Naive thymus-derived CD4-positive, alpha-beta T cell (primary cell): ENCODE measurements at regions not wholly inside any gene's neighbourhood (a gene's known extent, or its start where the extent isn't known, plus 50 kb on each side); places are given as distances from the start of the nearest gene placed in this dataset.

Source experiments
- ATAC-seq: fragments of 150-1000 bp; cut with Tn5 transposase; 2 replicates; pipeline ENCODE4 v1.10.0; 2021; ENCODE audit warnings: mild to moderate bottlenecking, moderate library complexity
- CTCF ChIA-PET: fragments of 350-600 bp; sonication (Branson Sonifier 250); formaldehyde crosslinking; loops from one replicate; lab custom pipeline; 2021; ENCODE audit warnings: antibody characterized with exemption; lab: Charles Lee
- POLR2A ChIA-PET: fragments of 350-600 bp; sonication (Branson Sonifier 250); formaldehyde crosslinking; loops from one replicate; lab custom pipeline; 2021; ENCODE audit warnings: antibody characterized with exemption, inconsistent platforms; lab: Charles Lee
- DNase-seq, 9 donors: peaks; one replicate each; pipeline versions ENCODE4 v3.0.0 to v3.0.0-alpha.2; 2020 to 2022; ENCODE audit warnings: mixed read lengths in 1 of 9
- H3K27ac ChIP-seq: one replicate; pipeline ENCODE4 v1.7.0; 2013; ENCODE audit warnings: mild to moderate bottlenecking, low read depth, low read length, moderate library complexity
- H3K27me3 ChIP-seq, 2 donors: one replicate each; pipeline ENCODE4 v1.7.0; 2013; ENCODE audit warnings: low read length in 2 of 2, mild to moderate bottlenecking in 2 of 2, moderate library complexity in 2 of 2; ENCODE audit not compliant: control insufficient read depth in 2 of 2, insufficient read depth in 2 of 2
- H3K36me3 ChIP-seq, 3 experiments: 1 replicate in 2 of 3; 2 replicates in 1 of 3; pipeline ENCODE4 v1.7.0; 2013; ENCODE audit warnings: low read length in 3 of 3, mild to moderate bottlenecking in 3 of 3, moderate library complexity in 1 of 3; ENCODE audit not compliant: insufficient read depth in 3 of 3, control insufficient read depth in 2 of 3
- H3K4me1 ChIP-seq, 2 donors: one replicate each; pipeline ENCODE4 v1.7.0; 2013; ENCODE audit warnings: low read length in 2 of 2, mild to moderate bottlenecking in 2 of 2, moderate library complexity in 1 of 2; ENCODE audit not compliant: control insufficient read depth in 2 of 2, insufficient read depth in 2 of 2
- H3K4me3 ChIP-seq: 2 replicates; pipeline ENCODE4 v1.7.0; 2013; ENCODE audit warnings: mild to moderate bottlenecking, low read length
- H3K9me3 ChIP-seq, 3 experiments: 1 replicate in 2 of 3; 2 replicates in 1 of 3; pipeline ENCODE4 v1.7.0; 2013; ENCODE audit warnings: low read length in 3 of 3; ENCODE audit not compliant: control insufficient read depth in 2 of 3
- H3K27ac Mint-ChIP-seq, 9 donors: one replicate each; pipeline ENCODE4 v1.8.0; 2020 to 2022; ENCODE audit warnings: mixed read lengths in 9 of 9, mild to moderate bottlenecking in 8 of 9, moderate library complexity in 5 of 9, inconsistent platforms in 2 of 9
- H3K27me3 Mint-ChIP-seq, 5 donors: one replicate each; pipeline ENCODE4 v1.8.0; 2021 to 2022; ENCODE audit warnings: mixed read lengths in 5 of 5, mild to moderate bottlenecking in 1 of 5
- H3K36me3 Mint-ChIP-seq, 5 donors: one replicate each; pipeline ENCODE4 v1.8.0; 2020 to 2022; ENCODE audit warnings: mixed read lengths in 5 of 5, mild to moderate bottlenecking in 3 of 5, inconsistent platforms in 1 of 5
- H3K4me1 Mint-ChIP-seq, 7 donors: one replicate each; pipeline ENCODE4 v1.8.0; 2020 to 2022; ENCODE audit warnings: mixed read lengths in 7 of 7, mild to moderate bottlenecking in 3 of 7, inconsistent platforms in 1 of 7
- H3K4me3 Mint-ChIP-seq, 10 donors: one replicate each; pipeline ENCODE4 v1.8.0; 2020 to 2022; ENCODE audit warnings: mild to moderate bottlenecking in 10 of 10, mixed read lengths in 10 of 10, moderate library complexity in 6 of 10, inconsistent platforms in 2 of 10
- H3K9me3 Mint-ChIP-seq, 11 donors: one replicate each; pipeline ENCODE4 v1.8.0; 2020 to 2022; ENCODE audit warnings: mixed read lengths in 11 of 11, mild to moderate bottlenecking in 4 of 11, inconsistent platforms in 1 of 11, moderate library complexity in 1 of 11
- intact Hi-C, 2 donors: fragments of 100-400 bp; cut with micrococcal nuclease; formaldehyde crosslinking; loops; one replicate each; pipeline ENCODE4 v1.15.1; 2023

- peaks cover 0 to 14% (median 0%) of the 10 kb centered on the region in 5 donors for H3K27me3 Mint-ChIP-seq
- Histone ChIP-seq H3K36me3 (no peaks in the 10 kb centered on the region), H3K9me3 (no peaks in the 10 kb centered on the region), H3K4me3 (no peak overlapping the region), H3K27me3 (peaks cover 0 to 2% of the 10 kb centered on the region in 2 donors), H3K4me1 (no peaks in the 10 kb centered on the region), H3K27ac (no peak overlapping the region)
- peaks cover 0 to 5% (median 0%) of the 10 kb centered on the region in 11 donors for H3K9me3 Mint-ChIP-seq
- intact Hi-C loops: no loop called here
- H3K4me3 Mint-ChIP-seq: no peak overlapping the region
- H3K4me1 Mint-ChIP-seq: no peaks in the 10 kb centered on the region
- ATAC-seq (no peak), DNase-seq (no peak)
- ChIA-PET POLR2A (no interaction called here), CTCF (no interaction called here)
- no peaks in the 10 kb centered on the region for H3K36me3 Mint-ChIP-seq
- no peak overlapping the region for H3K27ac Mint-ChIP-seq
These were observed 131.4 kb downstream of the FAM114A2 start for GRCh38 chr5:153907170-153907775.

GRCh38 chr5:153905219-153905618 is 133.5 kb downstream of the FAM114A2 start:
- peaks cover 0 to 9% (median 0%) of the 10 kb centered on the region in 5 donors for H3K27me3 Mint-ChIP-seq
- Histone ChIP-seq H3K4me1 (no peaks in the 10 kb centered on the region), H3K4me3 (no peak overlapping the region), H3K27ac (no peak overlapping the region), H3K36me3 (no peaks in the 10 kb centered on the region), H3K27me3 (peaks cover 0 to 2% of the 10 kb centered on the region in 2 donors), H3K9me3 (no peaks in the 10 kb centered on the region)
- DNase-seq (no peak), ATAC-seq (no peak)
- H3K27ac Mint-ChIP-seq: no peak overlapping the region
- ChIA-PET POLR2A (no interaction called here), CTCF (no interaction called here)
- no peaks in the 10 kb centered on the region for H3K4me1 Mint-ChIP-seq
- intact Hi-C loops: no loop called here
- no peaks in the 10 kb centered on the region for H3K36me3 Mint-ChIP-seq
- H3K9me3 Mint-ChIP-seq: peaks cover 0 to 2% (median 0%) of the 10 kb centered on the region in 11 donors
- H3K4me3 Mint-ChIP-seq: no peak overlapping the region

- Histone ChIP-seq H3K4me1 (no peaks in the 10 kb centered on the region), H3K27ac (no peak overlapping the region), H3K9me3 (no peaks in the 10 kb centered on the region), H3K36me3 (no peaks in the 10 kb centered on the region), H3K4me3 (no peak overlapping the region), H3K27me3 (peaks cover 0 to 2% of the 10 kb centered on the region in 2 donors)
- H3K36me3 Mint-ChIP-seq: no peaks in the 10 kb centered on the region
- CTCF ChIA-PET: no interaction called here
- intact Hi-C loops: no loop called here
- no peak overlapping the region for H3K4me3 Mint-ChIP-seq
- no peaks in the 10 kb centered on the region for H3K4me1 Mint-ChIP-seq
- POLR2A ChIA-PET: no interaction called here
- ATAC-seq: no peak
- peaks cover 0 to 19% (median 2%) of the 10 kb centered on the region in 5 donors for H3K27me3 Mint-ChIP-seq
- no peak overlapping the region for H3K27ac Mint-ChIP-seq
- H3K9me3 Mint-ChIP-seq: peaks cover 0 to 2% (median 0%) of the 10 kb centered on the region in 11 donors
- no peak for DNase-seq
These were observed 135.4 kb downstream of the FAM114A2 start for GRCh38 chr5:153903321-153903720.

- no peak overlapping the region for H3K4me3 Mint-ChIP-seq
These were observed 136.7 kb downstream of the FAM114A2 start for GRCh38 chr5:153902016-153902415.

DNA sequence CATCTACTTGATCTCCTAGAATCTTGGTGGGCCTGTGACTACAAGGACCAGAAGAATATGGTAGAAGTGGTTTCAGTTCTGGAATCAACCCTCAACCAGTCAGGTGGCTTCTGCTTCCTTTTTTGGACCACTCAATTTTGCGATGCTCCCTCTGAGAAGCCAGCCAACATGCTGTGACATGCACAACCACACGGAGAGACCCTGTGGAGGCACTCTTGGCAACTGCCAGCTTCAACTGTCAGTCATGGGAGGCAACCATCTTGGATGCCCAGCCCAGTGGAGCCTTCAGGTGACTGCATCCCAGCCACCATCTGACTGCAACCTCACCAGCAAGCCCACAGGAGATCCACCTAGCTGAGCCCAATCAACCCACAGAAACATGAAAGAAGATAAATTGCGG is 137.3 kb downstream of the FAM114A2 start:
- ChIA-PET CTCF (no interaction called here), POLR2A (no interaction called here)
- Mint-ChIP-seq H3K27ac (no peak overlapping the region), H3K36me3 (no peaks in the 10 kb centered on the region), H3K9me3 (peaks cover 0 to 2% (median 0%) of the 10 kb centered on the region in 11 donors), H3K4me1 (no peaks in the 10 kb centered on the region), H3K27me3 (peaks cover 0 to 22% (median 8%) of the 10 kb centered on the region in 5 donors), H3K4me3 (no peak overlapping the region)
- Histone ChIP-seq H3K9me3 (no peaks in the 10 kb centered on the region), H3K27ac (no peak overlapping the region), H3K36me3 (no peaks in the 10 kb centered on the region), H3K4me1 (no peaks in the 10 kb centered on the region), H3K27me3 (no peaks in the 10 kb centered on the region), H3K4me3 (no peak overlapping the region)
- DNase-seq (no peak), ATAC-seq (no peak)
- intact Hi-C loops: no loop called here

More at GRCh38 chr5:153902016-153902415, 136.7 kb downstream of the FAM114A2 start:
- CTCF ChIA-PET: no interaction called here
- Histone ChIP-seq H3K9me3 (no peaks in the 10 kb centered on the region), H3K4me1 (no peaks in the 10 kb centered on the region), H3K4me3 (no peak overlapping the region), H3K27me3 (no peaks in the 10 kb centered on the region), H3K36me3 (no peaks in the 10 kb centered on the region), H3K27ac (no peak overlapping the region)
- DNase-seq (no peak), ATAC-seq (no peak)
- Mint-ChIP-seq H3K36me3 (no peaks in the 10 kb centered on the region), H3K27me3 (peaks cover 0 to 24% (median 8%) of the 10 kb centered on the region in 5 donors), H3K9me3 (peaks cover 0 to 2% (median 0%) of the 10 kb centered on the region in 11 donors), H3K4me1 (no peaks in the 10 kb centered on the region), H3K27ac (no peak overlapping the region)
- POLR2A ChIA-PET: no interaction called here
- intact Hi-C loops: no loop called here

- Mint-ChIP-seq H3K9me3 (peaks cover 0 to 2% (median 0%) of the 10 kb centered on the region in 11 donors), H3K36me3 (no peaks in the 10 kb centered on the region), H3K4me3 (no peak overlapping the region), H3K4me1 (no peaks in the 10 kb centered on the region), H3K27ac (no peak overlapping the region), H3K27me3 (peaks cover 0 to 19% (median 8%) of the 10 kb centered on the region in 5 donors)
- Histone ChIP-seq H3K27ac (no peak overlapping the region), H3K36me3 (no peaks in the 10 kb centered on the region), H3K27me3 (no peaks in the 10 kb centered on the region), H3K9me3 (no peaks in the 10 kb centered on the region), H3K4me1 (no peaks in the 10 kb centered on the region), H3K4me3 (no peak overlapping the region)
- CTCF ChIA-PET: no interaction called here
- DNase-seq: no peak
- no peak for ATAC-seq
- intact Hi-C loops: no loop called here
- POLR2A ChIA-PET: no interaction called here
These were observed 137.9 kb downstream of the FAM114A2 start for GRCh38 chr5:153900703-153901395.

DNA sequence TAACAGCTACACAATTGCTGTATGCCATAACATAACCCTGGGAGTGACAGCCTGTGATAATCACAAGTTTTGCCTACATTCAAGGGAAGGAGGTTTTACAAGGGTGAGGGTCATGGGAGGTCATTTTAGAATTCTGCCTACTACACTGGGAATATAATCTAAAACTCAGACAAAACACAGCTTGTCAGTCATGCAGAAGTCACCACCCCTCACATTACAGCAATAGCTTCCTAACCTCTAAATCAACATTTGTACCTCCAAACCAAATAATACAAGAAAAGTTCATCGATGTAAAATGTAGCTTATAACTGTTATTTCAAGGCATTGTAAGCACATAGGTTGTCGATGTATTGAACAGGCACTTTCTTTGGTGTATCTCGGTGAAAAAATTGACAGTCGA is 139.0 kb downstream of the FAM114A2 start:
- CTCF ChIA-PET: no interaction called here
- H3K27ac Mint-ChIP-seq: no peak overlapping the region
- Histone ChIP-seq H3K4me3 (no peak overlapping the region), H3K27me3 (no peaks in the 10 kb centered on the region), H3K9me3 (no peaks in the 10 kb centered on the region), H3K4me1 (no peaks in the 10 kb centered on the region), H3K36me3 (no peaks in the 10 kb centered on the region), H3K27ac (no peak overlapping the region)
- H3K4me1 Mint-ChIP-seq: no peaks in the 10 kb centered on the region
- ATAC-seq: no peak
- peaks cover 0 to 2% (median 0%) of the 10 kb centered on the region in 11 donors for H3K9me3 Mint-ChIP-seq
- no peaks in the 10 kb centered on the region for H3K36me3 Mint-ChIP-seq
- intact Hi-C loops: no loop called here
- no peak for DNase-seq
- H3K4me3 Mint-ChIP-seq: no peak overlapping the region
- peaks cover 0 to 19% (median 8%) of the 10 kb centered on the region in 5 donors for H3K27me3 Mint-ChIP-seq
- POLR2A ChIA-PET: no interaction called here
